Lower leg skin (tissue), 4 donors: ENCODE measurements at regions not wholly inside any gene's neighbourhood (a gene's known extent, or its start where the extent isn't known, plus 50 kb on each side); places are given as distances from the start of the nearest gene placed in this dataset.

Experiments used
- DNase-seq, 2 donors: peaks; one replicate each; pipeline ENCODE4 v3.0.0-alpha.2; 2019; ENCODE audit warnings: low spot score in 2 of 2
- H3K4me3 ChIP-seq: fragments of 200-600 bp; sonication (generic); 2 replicates; pipeline ENCODE4 v1.5.1; 2017; ENCODE audit warnings: mild to moderate bottlenecking, low read depth; ENCODE audit not compliant: poor library complexity, severe bottlenecking
- CTCF ChIP-seq, 3 donors: fragments of 450-650 bp; IDR thresholded peaks; one replicate each; pipeline ENCODE4 v1.5.1; 2016; ENCODE audit warnings: antibody characterized with exemption in 3 of 3, mild to moderate bottlenecking in 3 of 3, moderate library complexity in 2 of 3
- POLR2A ChIP-seq, 2 donors: fragments of 450-650 bp; IDR thresholded peaks; one replicate each; pipeline ENCODE4 v1.6.1; 2016 to 2017; ENCODE audit warnings: antibody characterized with exemption in 2 of 2, mild to moderate bottlenecking in 1 of 2, moderate library complexity in 1 of 2
- WGBS, 2 donors: methylation state at CpG; one replicate each; pipeline ENCODE4 v1.1.5; 2018; 5-methylcytosine and 5-hydroxymethylcytosine counted together
- intact Hi-C: fragments of 100-400 bp; cut with DNase I; formaldehyde crosslinking; loops from one replicate; pipeline ENCODE4 v1.15.0; 2023; ENCODE audit warnings: low total_unique reads

- no peak for DNase-seq
- no peak overlapping the region for H3K4me3 ChIP-seq
- intact Hi-C loops = no loop called here
- TF ChIP-seq POLR2A (IDR thresholded peaks at IDR 0.05) (no peak), CTCF (IDR thresholded peaks at IDR 0.05) (no peak)
- WGBS, 2 donors = 79 to 82% methylated on average over 4 of the region's 4 CpGs
Measured at GRCh38 chrX:3550871-3551270, 162.6 kb downstream of the PRKX start.

- 81 to 83% methylated on average over 8 of the region's 8 CpGs for WGBS, 2 donors
- intact Hi-C loops = no loop called here
- peak in 1 of 2 donors; percentile 14 for DNase-seq
- TF ChIP-seq CTCF (IDR thresholded peaks at IDR 0.05) = no peak
- TF ChIP-seq POLR2A (IDR thresholded peaks at IDR 0.05) = no peak
- H3K4me3 ChIP-seq = no peak overlapping the region
Measured at GRCh38 chrX:3550160-3550751, 163.2 kb downstream of the PRKX start.

GRCh38 chrX:3549411-3549911 is 164.0 kb downstream of the PRKX start:
- H3K4me3 ChIP-seq = no peak overlapping the region
- intact Hi-C loops = no loop called here
- no peak for TF ChIP-seq CTCF (IDR thresholded peaks at IDR 0.05)
- TF ChIP-seq POLR2A (IDR thresholded peaks at IDR 0.05) = no peak
- WGBS, 2 donors = 18 to 28% methylated on average over 10 to 13 of the region's 13 CpGs
- DNase-seq = no peak

DNA sequence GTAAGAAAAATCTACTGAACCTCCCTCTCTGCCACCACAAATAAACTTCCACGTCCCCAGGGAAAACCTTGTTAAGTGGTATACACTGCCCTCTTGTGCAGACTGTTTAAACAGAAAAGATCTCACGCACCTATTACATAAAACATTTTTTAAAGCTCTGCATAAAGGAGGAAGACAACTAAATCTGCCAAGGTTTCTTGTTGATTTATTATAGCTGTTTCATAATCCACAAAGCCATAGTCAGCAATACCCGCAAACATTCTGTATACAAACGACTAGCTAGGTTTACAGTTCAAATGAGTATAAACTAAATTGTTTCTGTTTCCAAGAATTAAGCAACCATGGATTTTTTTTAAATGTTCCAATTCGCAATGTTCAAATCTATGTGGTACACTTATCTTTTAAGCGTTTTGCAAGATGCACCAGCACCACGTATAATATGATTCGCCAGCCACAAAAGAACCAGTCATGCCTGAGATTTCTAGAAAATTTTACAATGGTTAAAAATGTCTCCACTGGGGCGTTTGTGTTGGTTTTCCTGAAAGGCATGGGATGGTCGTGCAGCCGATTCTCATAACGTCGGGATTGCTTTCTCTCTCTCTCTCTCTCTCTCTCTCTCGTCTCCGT is 164.6 kb downstream of the PRKX start:
- 8 to 20% methylated on average over 15 of the region's 15 CpGs for WGBS, 2 donors

DNA sequence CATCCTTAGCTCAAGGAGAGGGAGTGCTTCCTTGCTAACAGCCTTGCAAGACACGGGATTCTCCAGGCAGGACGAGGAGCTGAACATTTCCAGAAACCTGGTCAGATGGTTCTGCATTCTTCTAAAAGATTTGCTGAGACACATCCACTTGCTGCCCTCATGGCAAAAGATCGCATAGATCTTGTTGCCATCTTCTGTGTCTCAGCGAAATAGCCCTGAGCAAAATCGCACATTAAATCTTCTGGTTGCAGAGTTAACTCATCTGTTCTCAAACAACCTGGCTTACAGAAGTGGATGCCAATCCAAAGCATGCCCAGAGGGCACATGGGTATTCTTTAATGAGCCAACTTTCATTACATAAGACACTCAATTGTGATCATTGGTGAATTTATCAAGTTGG is 167.5 kb downstream of the PRKX start:
- WGBS, 2 donors = 35 to 38% methylated on average over 5 of the region's 5 CpGs
- peak; percentile 14 to 44 for DNase-seq
- no peak overlapping the region for H3K4me3 ChIP-seq
- intact Hi-C loops = no loop called here
- TF ChIP-seq CTCF (IDR thresholded peaks at IDR 0.05) (no peak), POLR2A (IDR thresholded peaks at IDR 0.05) (no peak)

More for the DNA sequence above, 164.6 kb downstream of the PRKX start:
- no peak for TF ChIP-seq CTCF (IDR thresholded peaks at IDR 0.05)
- no peak for DNase-seq
- intact Hi-C loops = no loop called here
- no peak overlapping the region for H3K4me3 ChIP-seq
